A673 (cell line): ENCODE measurements at regions not wholly inside any gene's neighbourhood (a gene's known extent, or its start where the extent isn't known, plus 50 kb on each side); places are given as distances from the start of the nearest gene placed in this dataset.

Experiments
- BruUV-seq: library from RNA; stranded (reverse); fragments of 400-500 nt; replicated peaks from 2 replicates; lab custom pipeline; 2021; lab: Mats Ljungman, UMichigan
- CTCF ChIA-PET: fragments of 300-600 bp; sonication (Branson Sonifier 250); formaldehyde crosslinking; loops from one replicate; lab custom pipeline; 2022; ENCODE audit warnings: antibody characterized with exemption; lab: Charles Lee
- POLR2A ChIA-PET: fragments of 300-600 bp; sonication (Branson Sonifier 250); formaldehyde crosslinking; loops from one replicate; lab custom pipeline; 2022; ENCODE audit warnings: antibody characterized with exemption; ENCODE audit not compliant: low non-redundant PET; lab: Charles Lee
- DNase-seq: peaks from one replicate; pipeline ENCODE4 v3.0.0-alpha.2; 2015; ENCODE audit warnings: low spot score
- H3K27ac ChIP-seq: fragments of 200-600 bp; sonication (generic); 2 replicates; pipeline ENCODE4 v1.5.1; 2016; ENCODE audit warnings: mixed run types, low read depth, mild to moderate bottlenecking, mixed read lengths, antibody characterized with exemption, low read length; ENCODE audit not compliant: poor library complexity, severe bottlenecking
- H3K27me3 ChIP-seq: fragments of 200-600 bp; sonication (generic); replicated peaks from 2 replicates; pipeline ENCODE4 v1.6.1; 2017; ENCODE audit warnings: mixed run types, low read depth, mild to moderate bottlenecking, mixed read lengths, antibody characterized with exemption, low read length; ENCODE audit not compliant: insufficient read depth, poor library complexity
- H3K36me3 ChIP-seq: fragments of 200-600 bp; sonication (generic); 2 replicates; pipeline ENCODE4 v1.6.1; 2016; ENCODE audit warnings: mixed run types, mild to moderate bottlenecking, mixed read lengths, antibody characterized with exemption, low read length; ENCODE audit not compliant: insufficient read depth, poor library complexity, severe bottlenecking
- H3K4me1 ChIP-seq: fragments of 200-600 bp; sonication (generic); 2 replicates; pipeline ENCODE4 v1.6.1; 2017; ENCODE audit warnings: mixed run types, mild to moderate bottlenecking, mixed read lengths, antibody characterized with exemption, low read length; ENCODE audit not compliant: insufficient read depth, poor library complexity, severe bottlenecking
- H3K4me3 ChIP-seq: fragments of 200-600 bp; sonication (generic); 2 replicates; pipeline ENCODE4 v1.5.1; 2016; ENCODE audit warnings: low read depth, mixed run types, mild to moderate bottlenecking, mixed read lengths, low read length; ENCODE audit not compliant: poor library complexity, severe bottlenecking
- H3K9me3 ChIP-seq: fragments of 200-600 bp; sonication (generic); 2 replicates; pipeline ENCODE4 v1.6.1; 2016; ENCODE audit warnings: mixed run types, low read depth, mild to moderate bottlenecking, mixed read lengths, antibody characterized with exemption, low read length; ENCODE audit not compliant: poor library complexity, severe bottlenecking
- EZH2 ChIP-seq: fragments of 200-600 bp; sonication (generic); IDR thresholded peaks from 2 replicates; pipeline ENCODE4 v1.6.1; 2017; ENCODE audit warnings: borderline replicate concordance, low read depth, mild to moderate bottlenecking, mixed read lengths, antibody characterized with exemption, low read length; ENCODE audit not compliant: poor library complexity, severe bottlenecking
- intact Hi-C: fragments of 100-400 bp; cut with micrococcal nuclease; formaldehyde crosslinking; loops from one replicate; pipeline ENCODE4 v1.10.0; 2022; ENCODE audit not compliant: unreplicated experiment
- TF ChIP-seq, protein P1 (sequence below): fragments of 300-800, 200-600 bp; sonication (generic); conservative IDR thresholded peaks from 2 replicates; pipeline ENCODE4 v1.5.1; 2017; ENCODE audit warnings: low read depth, mild to moderate bottlenecking, antibody characterized with exemption, low read length, moderate library complexity, mixed read lengths

DNA sequence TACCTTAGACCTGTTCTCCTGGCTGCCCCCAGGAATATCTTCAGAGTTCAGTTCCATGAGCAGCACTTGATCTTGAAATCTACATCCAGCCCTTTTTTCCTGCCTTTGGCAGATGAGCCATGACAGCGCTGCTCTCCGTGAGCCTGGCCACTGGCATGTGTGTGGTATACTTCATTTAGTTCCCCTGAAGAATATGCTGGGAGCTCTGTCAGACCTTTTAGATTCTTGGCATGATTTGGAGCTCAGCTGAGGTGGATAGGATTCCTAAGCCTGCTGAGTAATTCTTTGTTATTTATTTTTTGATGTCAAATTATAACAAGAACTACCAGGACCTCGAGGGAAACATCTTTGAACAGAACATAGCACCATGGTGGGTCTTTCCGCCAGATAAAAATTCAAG, 121.7 kb downstream of the EDEM1 start:
- Histone ChIP-seq H3K36me3 (no peaks in the 10 kb centered on the region), H3K9me3 (no peaks in the 10 kb centered on the region), H3K27me3 (no peaks in the 10 kb centered on the region), H3K4me3 (no peak overlapping the region), H3K27ac (no peak overlapping the region), H3K4me1 (no peaks in the 10 kb centered on the region)
- CTCF ChIA-PET: no interaction called here
- intact Hi-C loops: loop anchor here (5.0 to 10.0 kb wide), 3 partner anchors 174 to 1833 kb away; no protein-coding TSS in a partner anchor
- no peak for DNase-seq
- TF ChIP-seq, protein P1, sequence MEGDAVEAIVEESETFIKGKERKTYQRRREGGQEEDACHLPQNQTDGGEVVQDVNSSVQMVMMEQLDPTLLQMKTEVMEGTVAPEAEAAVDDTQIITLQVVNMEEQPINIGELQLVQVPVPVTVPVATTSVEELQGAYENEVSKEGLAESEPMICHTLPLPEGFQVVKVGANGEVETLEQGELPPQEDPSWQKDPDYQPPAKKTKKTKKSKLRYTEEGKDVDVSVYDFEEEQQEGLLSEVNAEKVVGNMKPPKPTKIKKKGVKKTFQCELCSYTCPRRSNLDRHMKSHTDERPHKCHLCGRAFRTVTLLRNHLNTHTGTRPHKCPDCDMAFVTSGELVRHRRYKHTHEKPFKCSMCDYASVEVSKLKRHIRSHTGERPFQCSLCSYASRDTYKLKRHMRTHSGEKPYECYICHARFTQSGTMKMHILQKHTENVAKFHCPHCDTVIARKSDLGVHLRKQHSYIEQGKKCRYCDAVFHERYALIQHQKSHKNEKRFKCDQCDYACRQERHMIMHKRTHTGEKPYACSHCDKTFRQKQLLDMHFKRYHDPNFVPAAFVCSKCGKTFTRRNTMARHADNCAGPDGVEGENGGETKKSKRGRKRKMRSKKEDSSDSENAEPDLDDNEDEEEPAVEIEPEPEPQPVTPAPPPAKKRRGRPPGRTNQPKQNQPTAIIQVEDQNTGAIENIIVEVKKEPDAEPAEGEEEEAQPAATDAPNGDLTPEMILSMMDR: no peak
- TF ChIP-seq EZH2: no peak
- POLR2A ChIA-PET: no interaction called here
- no TSS peak for BruUV-seq

DNA sequence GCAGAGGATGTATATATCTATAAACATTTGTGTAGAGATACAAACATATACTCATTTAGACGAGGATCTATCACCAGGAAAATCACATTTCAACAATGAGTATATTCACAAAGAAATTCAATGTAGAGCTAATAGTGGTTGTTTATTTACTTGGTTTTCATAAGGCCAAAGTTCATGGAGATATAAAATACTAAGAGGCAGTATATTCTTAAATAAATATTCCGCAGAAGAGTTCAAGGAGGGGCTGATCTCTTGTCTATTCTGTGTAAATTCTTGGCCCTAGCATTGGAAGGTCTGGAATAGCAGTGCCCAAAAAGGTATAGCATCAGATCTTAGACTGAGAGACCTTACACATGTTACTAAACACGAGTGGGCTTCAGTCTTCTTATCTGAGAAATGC, 122.1 kb downstream of the EDEM1 start:
- H3K4me3 ChIP-seq: no peak overlapping the region
- TF ChIP-seq, protein P1: no peak
- no peak for TF ChIP-seq EZH2
- no TSS peak for BruUV-seq
- intact Hi-C loops: loop anchor here (5.0 to 10.0 kb wide), 3 partner anchors 175 to 1833 kb away; no protein-coding TSS in a partner anchor
- H3K9me3 ChIP-seq: no peaks in the 10 kb centered on the region
- H3K4me1 ChIP-seq: no peaks in the 10 kb centered on the region
- no peaks in the 10 kb centered on the region for H3K27me3 ChIP-seq
- ChIA-PET CTCF (no interaction called here), POLR2A (no interaction called here)
- no peak overlapping the region for H3K27ac ChIP-seq
- no peak for DNase-seq
- no peaks in the 10 kb centered on the region for H3K36me3 ChIP-seq

DNA sequence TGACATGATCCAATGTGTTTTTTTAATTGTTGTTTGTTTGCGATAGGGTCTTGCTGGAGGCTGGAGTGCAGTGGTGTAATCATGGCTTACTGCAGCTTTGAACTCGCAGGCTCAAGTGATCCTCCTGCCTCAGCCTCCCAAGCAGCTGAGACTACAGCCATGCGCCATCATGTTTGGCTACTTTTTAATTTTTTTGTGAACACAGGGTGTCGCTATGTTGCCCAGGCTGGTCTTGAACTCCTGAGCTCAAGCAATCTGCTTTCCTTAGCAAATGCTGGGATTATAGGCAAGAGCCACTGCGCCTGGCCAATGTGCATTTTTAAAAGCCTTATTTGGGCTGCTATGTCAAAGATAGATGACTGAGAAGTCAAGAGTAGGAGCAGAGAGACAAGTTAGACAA, 123.0 kb downstream of the EDEM1 start:
- Histone ChIP-seq H3K9me3 (no peaks in the 10 kb centered on the region), H3K27ac (no peak overlapping the region), H3K4me3 (no peak overlapping the region), H3K27me3 (no peaks in the 10 kb centered on the region), H3K36me3 (no peaks in the 10 kb centered on the region), H3K4me1 (no peaks in the 10 kb centered on the region)
- TF ChIP-seq, protein P1: no peak
- TF ChIP-seq EZH2: no peak
- intact Hi-C loops: no loop called here
- no TSS peak for BruUV-seq
- POLR2A ChIA-PET: no interaction called here
- DNase-seq: no peak
- CTCF ChIA-PET: no interaction called here
